Body of pancreas (tissue), 4 donors: ENCODE measurements at regions not wholly inside any gene's neighbourhood (a gene's known extent, or its start where the extent isn't known, plus 50 kb on each side); places are given as distances from the start of the nearest gene placed in this dataset.

Experiments used
- POLR2A ChIP-seq, 3 donors: fragments of 450-650 bp; IDR thresholded peaks; one replicate each; pipeline ENCODE4 v1.6.1; 2016; ENCODE audit warnings: antibody characterized with exemption in 3 of 3, mild to moderate bottlenecking in 2 of 3
- TF ChIP-seq, protein P1 (sequence below), 7 experiments: fragments of 450-650 bp in 4 of 7; fragments of 200-600 bp in 3 of 7; sonication (generic) in 3 of 7; IDR thresholded peaks; one replicate each; pipeline ENCODE4 v1.5.1; 2016 to 2019; ENCODE audit warnings: antibody characterized with exemption in 7 of 7

DNA sequence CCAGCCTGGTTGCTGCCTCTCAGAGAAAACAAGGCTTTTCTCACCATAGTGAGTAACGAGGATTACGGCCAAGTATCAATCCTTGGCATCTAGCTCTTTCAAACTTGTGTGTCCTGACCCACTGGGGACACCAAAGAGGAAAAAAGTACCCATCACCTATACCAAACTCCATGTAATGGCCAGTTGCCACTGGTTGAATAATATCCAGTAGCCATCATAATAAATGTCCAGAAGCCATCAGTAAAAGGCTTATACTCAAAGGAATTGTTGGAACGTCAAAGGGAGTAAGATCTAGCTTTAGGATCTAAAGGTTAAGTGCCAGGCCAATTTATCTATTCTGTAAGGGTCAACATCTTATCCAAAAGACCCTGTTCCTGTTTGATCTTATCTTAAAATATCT is 91.1 kb downstream of the PTPRS start:
- TF ChIP-seq, protein P1, sequence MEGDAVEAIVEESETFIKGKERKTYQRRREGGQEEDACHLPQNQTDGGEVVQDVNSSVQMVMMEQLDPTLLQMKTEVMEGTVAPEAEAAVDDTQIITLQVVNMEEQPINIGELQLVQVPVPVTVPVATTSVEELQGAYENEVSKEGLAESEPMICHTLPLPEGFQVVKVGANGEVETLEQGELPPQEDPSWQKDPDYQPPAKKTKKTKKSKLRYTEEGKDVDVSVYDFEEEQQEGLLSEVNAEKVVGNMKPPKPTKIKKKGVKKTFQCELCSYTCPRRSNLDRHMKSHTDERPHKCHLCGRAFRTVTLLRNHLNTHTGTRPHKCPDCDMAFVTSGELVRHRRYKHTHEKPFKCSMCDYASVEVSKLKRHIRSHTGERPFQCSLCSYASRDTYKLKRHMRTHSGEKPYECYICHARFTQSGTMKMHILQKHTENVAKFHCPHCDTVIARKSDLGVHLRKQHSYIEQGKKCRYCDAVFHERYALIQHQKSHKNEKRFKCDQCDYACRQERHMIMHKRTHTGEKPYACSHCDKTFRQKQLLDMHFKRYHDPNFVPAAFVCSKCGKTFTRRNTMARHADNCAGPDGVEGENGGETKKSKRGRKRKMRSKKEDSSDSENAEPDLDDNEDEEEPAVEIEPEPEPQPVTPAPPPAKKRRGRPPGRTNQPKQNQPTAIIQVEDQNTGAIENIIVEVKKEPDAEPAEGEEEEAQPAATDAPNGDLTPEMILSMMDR (IDR thresholded peaks at IDR 0.05) = no peak
- no peak for TF ChIP-seq POLR2A (IDR thresholded peaks at IDR 0.05)
